ENCODE measurements at regions not wholly inside any gene's neighbourhood (a gene's known extent, or its start where the extent isn't known, plus 50 kb on each side); places are given as distances from the start of the nearest gene placed in this dataset.
A peak's percentile ranks its signal among the peaks of the same experiment; 100 is the strongest.

DNA sequence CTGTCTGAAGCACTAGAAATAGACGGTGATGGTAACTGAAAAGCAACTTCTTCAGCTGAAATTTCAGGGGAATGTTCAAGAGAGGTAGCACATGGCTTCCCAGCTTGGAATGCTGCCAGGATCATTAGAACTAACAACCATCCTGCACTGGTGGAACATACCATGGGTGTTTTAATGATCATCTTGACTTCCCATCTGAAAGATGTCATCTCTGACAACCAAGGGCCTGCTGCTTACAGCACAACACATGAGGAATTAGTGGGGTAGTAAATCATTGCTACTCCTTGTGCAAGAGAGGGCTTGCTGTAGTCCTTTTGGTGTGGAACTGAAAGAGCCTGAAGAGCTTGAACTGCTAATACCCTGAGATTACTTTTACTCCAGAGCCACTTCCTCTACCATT, 853.7 kb downstream of the MCTP2 start:
- no peak overlapping the region for H3K27ac ChIP-seq (ENCODE audit: low read depth, low read length, poor library complexity, severe bottlenecking)
- ChIA-PET POLR2A (ENCODE audit: low non-redundant PET) (no interaction called here), CTCF (no interaction called here)
- BruUV-seq (replicated peaks) = no TSS peak
- no peaks in the 10 kb centered on the region for H3K9me3 ChIP-seq (ENCODE audit: low read depth, low read length, poor library complexity, severe bottlenecking)
- no peaks in the 10 kb centered on the region for H3K27me3 ChIP-seq (replicated peaks; ENCODE audit: insufficient read depth, low read depth, low read length, poor library complexity)
- intact Hi-C loops (cut with micrococcal nuclease; ENCODE audit: unreplicated experiment) = no loop called here
- peak; percentile 4 for DNase-seq (ENCODE audit: low spot score)
- H3K36me3 ChIP-seq (ENCODE audit: insufficient read depth, low read length, poor library complexity, severe bottlenecking) = no peaks in the 10 kb centered on the region
- no peak overlapping the region for H3K4me3 ChIP-seq (ENCODE audit: low read depth, low read length, poor library complexity, severe bottlenecking)
- H3K4me1 ChIP-seq (ENCODE audit: insufficient read depth, low read length, poor library complexity, severe bottlenecking) = no peaks in the 10 kb centered on the region
- no peak for TF ChIP-seq EZH2 (IDR thresholded peaks at IDR 0.05; ENCODE audit: borderline replicate concordance, low read depth, low read length, poor library complexity, severe bottlenecking)
- TF ChIP-seq, protein P1, sequence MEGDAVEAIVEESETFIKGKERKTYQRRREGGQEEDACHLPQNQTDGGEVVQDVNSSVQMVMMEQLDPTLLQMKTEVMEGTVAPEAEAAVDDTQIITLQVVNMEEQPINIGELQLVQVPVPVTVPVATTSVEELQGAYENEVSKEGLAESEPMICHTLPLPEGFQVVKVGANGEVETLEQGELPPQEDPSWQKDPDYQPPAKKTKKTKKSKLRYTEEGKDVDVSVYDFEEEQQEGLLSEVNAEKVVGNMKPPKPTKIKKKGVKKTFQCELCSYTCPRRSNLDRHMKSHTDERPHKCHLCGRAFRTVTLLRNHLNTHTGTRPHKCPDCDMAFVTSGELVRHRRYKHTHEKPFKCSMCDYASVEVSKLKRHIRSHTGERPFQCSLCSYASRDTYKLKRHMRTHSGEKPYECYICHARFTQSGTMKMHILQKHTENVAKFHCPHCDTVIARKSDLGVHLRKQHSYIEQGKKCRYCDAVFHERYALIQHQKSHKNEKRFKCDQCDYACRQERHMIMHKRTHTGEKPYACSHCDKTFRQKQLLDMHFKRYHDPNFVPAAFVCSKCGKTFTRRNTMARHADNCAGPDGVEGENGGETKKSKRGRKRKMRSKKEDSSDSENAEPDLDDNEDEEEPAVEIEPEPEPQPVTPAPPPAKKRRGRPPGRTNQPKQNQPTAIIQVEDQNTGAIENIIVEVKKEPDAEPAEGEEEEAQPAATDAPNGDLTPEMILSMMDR (conservative IDR thresholded peaks at IDR 0.05; ENCODE audit: low read depth, low read length) = no peak

DNA sequence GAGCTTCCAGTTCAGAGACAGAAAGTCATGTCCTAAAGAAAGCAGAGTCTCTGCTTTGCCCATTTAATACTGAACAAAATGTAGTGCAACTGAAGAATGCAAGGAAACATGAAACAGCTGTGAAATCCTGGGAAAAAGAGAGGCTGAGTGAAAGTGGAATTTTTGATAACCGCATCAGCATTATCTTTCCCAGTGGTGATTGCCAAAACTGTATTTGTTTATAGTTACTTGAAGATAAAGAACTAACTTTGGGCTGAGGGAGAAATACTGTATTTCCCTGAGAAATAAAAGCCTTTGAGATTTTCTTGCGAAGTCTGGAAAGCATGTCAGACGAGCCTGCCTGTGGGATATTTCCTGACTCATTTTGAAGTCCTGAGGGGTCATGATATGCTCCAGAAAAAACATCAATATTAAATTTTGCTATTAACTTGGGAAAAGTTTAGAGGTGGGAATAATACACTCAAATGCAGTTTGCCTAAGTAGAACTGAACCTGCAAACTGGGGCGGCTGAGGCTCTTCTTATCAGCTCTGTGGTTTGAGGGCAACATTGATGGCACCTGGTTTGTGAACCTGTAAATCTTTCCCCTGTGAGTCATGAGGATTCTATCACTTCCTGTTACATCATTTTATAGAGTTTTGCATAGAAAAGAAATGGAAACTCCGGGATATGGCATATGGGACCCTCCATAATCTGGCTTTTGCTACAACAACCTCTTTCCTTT, 855.3 kb downstream of the MCTP2 start:
- POLR2A ChIA-PET (ENCODE audit: low non-redundant PET) = no interaction called here
- no peaks in the 10 kb centered on the region for H3K27me3 ChIP-seq (replicated peaks; ENCODE audit: insufficient read depth, low read depth, low read length, poor library complexity)
- CTCF ChIA-PET = no interaction called here
- intact Hi-C loops (cut with micrococcal nuclease; ENCODE audit: unreplicated experiment) = no loop called here
- no peaks in the 10 kb centered on the region for H3K9me3 ChIP-seq (ENCODE audit: low read depth, low read length, poor library complexity, severe bottlenecking)
- no peak for TF ChIP-seq EZH2 (IDR thresholded peaks at IDR 0.05; ENCODE audit: borderline replicate concordance, low read depth, low read length, poor library complexity, severe bottlenecking)
- TF ChIP-seq, protein P1 (conservative IDR thresholded peaks at IDR 0.05; ENCODE audit: low read depth, low read length) = no peak
- BruUV-seq (replicated peaks) = no TSS peak
- H3K4me3 ChIP-seq (ENCODE audit: low read depth, low read length, poor library complexity, severe bottlenecking) = no peak overlapping the region
- H3K27ac ChIP-seq (ENCODE audit: low read depth, low read length, poor library complexity, severe bottlenecking) = no peak overlapping the region
- H3K4me1 ChIP-seq (ENCODE audit: insufficient read depth, low read length, poor library complexity, severe bottlenecking) = no peaks in the 10 kb centered on the region
- H3K36me3 ChIP-seq (ENCODE audit: insufficient read depth, low read length, poor library complexity, severe bottlenecking) = no peaks in the 10 kb centered on the region
- no peak for DNase-seq (ENCODE audit: low spot score)

DNA sequence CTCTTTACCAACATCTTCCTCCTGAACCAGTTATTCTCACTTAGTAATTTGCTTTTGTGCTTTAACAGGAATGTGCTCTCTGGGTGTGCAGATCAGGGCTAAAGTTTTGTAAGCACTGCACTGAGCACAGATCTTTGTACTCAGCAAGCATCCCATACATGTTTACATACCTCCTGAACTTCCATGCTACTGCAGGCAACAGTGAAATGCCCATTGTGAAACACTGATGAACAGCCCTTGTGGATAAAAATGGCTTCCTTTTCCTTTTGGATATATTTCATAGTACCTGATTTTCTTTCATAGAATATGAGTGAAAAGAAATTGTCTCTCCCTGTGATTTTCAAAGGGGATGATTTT, 855.9 kb downstream of the MCTP2 start:
- ChIA-PET POLR2A (ENCODE audit: low non-redundant PET) (no interaction called here), CTCF (no interaction called here)
- no peaks in the 10 kb centered on the region for H3K36me3 ChIP-seq (ENCODE audit: insufficient read depth, low read length, poor library complexity, severe bottlenecking)
- TF ChIP-seq, protein P1 (conservative IDR thresholded peaks at IDR 0.05; ENCODE audit: low read depth, low read length) = no peak
- no peak for TF ChIP-seq EZH2 (IDR thresholded peaks at IDR 0.05; ENCODE audit: borderline replicate concordance, low read depth, low read length, poor library complexity, severe bottlenecking)
- no peaks in the 10 kb centered on the region for H3K4me1 ChIP-seq (ENCODE audit: insufficient read depth, low read length, poor library complexity, severe bottlenecking)
- no peak overlapping the region for H3K27ac ChIP-seq (ENCODE audit: low read depth, low read length, poor library complexity, severe bottlenecking)
- no peak overlapping the region for H3K4me3 ChIP-seq (ENCODE audit: low read depth, low read length, poor library complexity, severe bottlenecking)
- BruUV-seq (replicated peaks) = no TSS peak
- H3K27me3 ChIP-seq (replicated peaks; ENCODE audit: insufficient read depth, low read depth, low read length, poor library complexity) = no peaks in the 10 kb centered on the region
- no peak for DNase-seq (ENCODE audit: low spot score)
- intact Hi-C loops (cut with micrococcal nuclease; ENCODE audit: unreplicated experiment) = no loop called here
- no peaks in the 10 kb centered on the region for H3K9me3 ChIP-seq (ENCODE audit: low read depth, low read length, poor library complexity, severe bottlenecking)
